CD14-positive monocyte (primary cell): ENCODE measurements at regions not wholly inside any gene's neighbourhood (a gene's known extent, or its start where the extent isn't known, plus 50 kb on each side); places are given as distances from the start of the nearest gene placed in this dataset.

Experiments used
- DNase-seq, 3 donors: peaks; one replicate each; pipeline ENCODE4 v3.0.0-alpha.2; 2011 to 2022
- H2AFZ ChIP-seq: 2 replicates; pipeline ENCODE4 v1.6.0; 2012; ENCODE audit warnings: mild to moderate bottlenecking, low read depth, low read length, inconsistent platforms; ENCODE audit not compliant: insufficient read depth, poor library complexity, severe bottlenecking
- H3K27ac ChIP-seq, 2 donors: 1 replicate in 1 of 2; 2 replicates in 1 of 2; pipeline ENCODE4 v1.5.1; 2012 to 2013; ENCODE audit warnings: low read length in 2 of 2, control low read depth in 1 of 2, inconsistent platforms in 1 of 2, low read depth in 1 of 2, mild to moderate bottlenecking in 1 of 2
- H3K27me3 ChIP-seq, 2 donors: one replicate each; pipeline versions ENCODE4 v1.6.0 to v1.6.1; 2011 to 2013; ENCODE audit warnings: low read length in 2 of 2; ENCODE audit not compliant: control insufficient read depth in 2 of 2, insufficient read depth in 2 of 2
- H3K36me3 ChIP-seq, 2 donors: replicated peaks in 1 of 2; 1 replicate in 1 of 2; 2 replicates in 1 of 2; pipeline versions ENCODE4 v1.5.1 to v1.6.1; 2012 to 2013; ENCODE audit warnings: low read length in 2 of 2, control low read depth in 1 of 2, inconsistent platforms in 1 of 2, mild to moderate bottlenecking in 1 of 2; ENCODE audit not compliant: insufficient read depth in 2 of 2, control insufficient read depth in 1 of 2
- H3K4me1 ChIP-seq, 2 donors: 1 replicate in 1 of 2; 2 replicates in 1 of 2; pipeline versions ENCODE4 v1.5.1 to v1.6.1; 2012 to 2013; ENCODE audit warnings: low read length in 2 of 2, control low read depth in 1 of 2, inconsistent platforms in 1 of 2, mild to moderate bottlenecking in 1 of 2, moderate library complexity in 1 of 2; ENCODE audit not compliant: insufficient read depth in 2 of 2, control insufficient read depth in 1 of 2
- H3K4me2 ChIP-seq: replicated peaks from 2 replicates; pipeline ENCODE3; 2012; ENCODE audit warnings: low read length, moderate library complexity, mild to moderate bottlenecking; ENCODE audit not compliant: poor library complexity, severe bottlenecking; ENCODE audit errors: extremely low read depth
- H3K4me3 ChIP-seq, 3 experiments: fragments of 200-600 bp in 1 of 3; sonication (generic) in 1 of 3; replicated peaks in 1 of 3; 1 replicate in 2 of 3; 2 replicates in 1 of 3; pipeline ENCODE4 v1.5.1; 2011 to 2013; ENCODE audit warnings: low read length in 3 of 3, mild to moderate bottlenecking in 3 of 3, control low read depth in 2 of 3, low read depth in 2 of 3, inconsistent platforms in 1 of 3, moderate library complexity in 1 of 3
- H3K79me2 ChIP-seq: 2 replicates; pipeline ENCODE4 v1.6.0; 2012; ENCODE audit warnings: mild to moderate bottlenecking, control low read depth, inconsistent platforms, low read length, moderate library complexity; ENCODE audit not compliant: insufficient read depth
- H3K9ac ChIP-seq: 2 replicates; pipeline ENCODE4 v1.6.0; 2017; ENCODE audit warnings: low read length, mild to moderate bottlenecking; ENCODE audit not compliant: insufficient read depth, poor library complexity, severe bottlenecking
- H3K9me3 ChIP-seq, 2 donors: replicated peaks in 1 of 2; 1 replicate in 1 of 2; 2 replicates in 1 of 2; pipeline versions ENCODE4 v1.5.1 to v1.6.1; 2012 to 2013; ENCODE audit warnings: low read length in 2 of 2, control low read depth in 1 of 2; ENCODE audit not compliant: control insufficient read depth in 1 of 2, insufficient read depth in 1 of 2
- H4K20me1 ChIP-seq: 2 replicates; pipeline ENCODE4 v1.6.0; 2012; ENCODE audit warnings: mild to moderate bottlenecking, low read length, control low read depth, moderate library complexity; ENCODE audit not compliant: insufficient read depth
- H3K27ac Mint-ChIP-seq, 7 donors: one replicate each; pipeline ENCODE4 v1.8.0; 2020; ENCODE audit warnings: mild to moderate bottlenecking in 7 of 7, mixed read lengths in 7 of 7, moderate library complexity in 6 of 7, inconsistent platforms in 2 of 7
- H3K27me3 Mint-ChIP-seq, 3 donors: one replicate each; pipeline ENCODE4 v1.8.0; 2021 to 2022; ENCODE audit warnings: low read depth in 3 of 3, mild to moderate bottlenecking in 3 of 3, mixed read lengths in 3 of 3, moderate library complexity in 3 of 3, inconsistent platforms in 1 of 3
- H3K36me3 Mint-ChIP-seq, 2 donors: one replicate each; pipeline ENCODE4 v1.8.0; 2020; ENCODE audit warnings: mixed read lengths in 2 of 2, inconsistent platforms in 1 of 2, mild to moderate bottlenecking in 1 of 2
- H3K4me1 Mint-ChIP-seq: one replicate; pipeline ENCODE4 v1.8.0; 2020; ENCODE audit warnings: mild to moderate bottlenecking, mixed read lengths
- H3K4me3 Mint-ChIP-seq, 2 donors: one replicate each; pipeline ENCODE4 v1.8.0; 2020; ENCODE audit warnings: mild to moderate bottlenecking in 2 of 2, mixed read lengths in 2 of 2, moderate library complexity in 1 of 2
- H3K9me3 Mint-ChIP-seq, 7 donors: one replicate each; pipeline ENCODE4 v1.8.0; 2020 to 2022; ENCODE audit warnings: mixed read lengths in 7 of 7, mild to moderate bottlenecking in 6 of 7, moderate library complexity in 6 of 7, inconsistent platforms in 2 of 7
- WGBS: methylation state at CpG from one replicate; pipeline ENCODE4 v1.1.5; 2013; ENCODE audit warnings: missing lambda C conversion rate; ENCODE audit not compliant: insufficient coverage; 5-methylcytosine and 5-hydroxymethylcytosine counted together
- intact Hi-C, 2 donors: fragments of 100-400 bp; cut with micrococcal nuclease; formaldehyde crosslinking; loops; one replicate each; pipeline versions ENCODE4 v1.15.0 to v1.15.1; 2023
- TF ChIP-seq, protein P1 (sequence below): fragments of 200-600 bp; IDR thresholded peaks from one replicate; pipeline ENCODE4 v1.8.0; 2022; ENCODE audit warnings: antibody characterized with exemption, mild to moderate bottlenecking

DNA sequence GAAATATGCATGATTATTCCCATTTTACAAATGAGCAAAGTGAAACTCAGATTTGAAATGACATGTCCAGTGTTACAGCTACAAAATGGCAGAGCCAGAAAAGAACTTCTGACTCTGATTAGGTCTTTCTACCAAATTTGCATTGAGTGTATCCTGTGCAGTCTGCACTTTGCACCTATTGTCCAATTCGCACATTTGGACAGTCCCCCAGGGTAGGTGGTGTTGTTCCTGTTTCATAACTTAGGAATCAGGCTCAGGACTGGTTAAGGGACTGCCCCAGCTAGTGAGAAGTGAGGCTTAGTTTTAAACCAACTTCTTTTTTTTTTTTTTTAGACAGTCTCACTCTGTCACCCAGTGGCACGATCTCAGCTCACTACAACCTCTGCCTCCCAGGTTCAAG is 137.9 kb upstream of the NALF2 start:
- no peak overlapping the region for H3K4me3 ChIP-seq
- H3K27me3 Mint-ChIP-seq: peaks cover 2% of the 10 kb centered on the region in 3 donors
- TF ChIP-seq, protein P1, sequence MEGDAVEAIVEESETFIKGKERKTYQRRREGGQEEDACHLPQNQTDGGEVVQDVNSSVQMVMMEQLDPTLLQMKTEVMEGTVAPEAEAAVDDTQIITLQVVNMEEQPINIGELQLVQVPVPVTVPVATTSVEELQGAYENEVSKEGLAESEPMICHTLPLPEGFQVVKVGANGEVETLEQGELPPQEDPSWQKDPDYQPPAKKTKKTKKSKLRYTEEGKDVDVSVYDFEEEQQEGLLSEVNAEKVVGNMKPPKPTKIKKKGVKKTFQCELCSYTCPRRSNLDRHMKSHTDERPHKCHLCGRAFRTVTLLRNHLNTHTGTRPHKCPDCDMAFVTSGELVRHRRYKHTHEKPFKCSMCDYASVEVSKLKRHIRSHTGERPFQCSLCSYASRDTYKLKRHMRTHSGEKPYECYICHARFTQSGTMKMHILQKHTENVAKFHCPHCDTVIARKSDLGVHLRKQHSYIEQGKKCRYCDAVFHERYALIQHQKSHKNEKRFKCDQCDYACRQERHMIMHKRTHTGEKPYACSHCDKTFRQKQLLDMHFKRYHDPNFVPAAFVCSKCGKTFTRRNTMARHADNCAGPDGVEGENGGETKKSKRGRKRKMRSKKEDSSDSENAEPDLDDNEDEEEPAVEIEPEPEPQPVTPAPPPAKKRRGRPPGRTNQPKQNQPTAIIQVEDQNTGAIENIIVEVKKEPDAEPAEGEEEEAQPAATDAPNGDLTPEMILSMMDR: no peak
- intact Hi-C loops: no loop called here
- H2AFZ ChIP-seq: no peak overlapping the region
- WGBS: no CpG with 5 or more reads among the region's 2 CpGs
- H3K9me3 Mint-ChIP-seq: peaks cover 0 to 2% (median 0%) of the 10 kb centered on the region in 7 donors
- no peak overlapping the region for H3K9ac ChIP-seq
- no peaks in the 10 kb centered on the region for H3K4me1 Mint-ChIP-seq
- no peak for DNase-seq
- no peak overlapping the region for H3K27ac Mint-ChIP-seq
- H3K4me1 ChIP-seq: no peaks in the 10 kb centered on the region
- no peaks in the 10 kb centered on the region for H3K36me3 ChIP-seq
- H3K27me3 ChIP-seq: no peaks in the 10 kb centered on the region
- H3K27ac ChIP-seq: no peak overlapping the region
- H3K36me3 Mint-ChIP-seq: no peaks in the 10 kb centered on the region
- no peaks in the 10 kb centered on the region for H4K20me1 ChIP-seq
- no peaks in the 10 kb centered on the region for H3K9me3 ChIP-seq
- no peak overlapping the region for H3K4me3 Mint-ChIP-seq
- H3K79me2 ChIP-seq: no peaks in the 10 kb centered on the region
- no peak overlapping the region for H3K4me2 ChIP-seq

DNA sequence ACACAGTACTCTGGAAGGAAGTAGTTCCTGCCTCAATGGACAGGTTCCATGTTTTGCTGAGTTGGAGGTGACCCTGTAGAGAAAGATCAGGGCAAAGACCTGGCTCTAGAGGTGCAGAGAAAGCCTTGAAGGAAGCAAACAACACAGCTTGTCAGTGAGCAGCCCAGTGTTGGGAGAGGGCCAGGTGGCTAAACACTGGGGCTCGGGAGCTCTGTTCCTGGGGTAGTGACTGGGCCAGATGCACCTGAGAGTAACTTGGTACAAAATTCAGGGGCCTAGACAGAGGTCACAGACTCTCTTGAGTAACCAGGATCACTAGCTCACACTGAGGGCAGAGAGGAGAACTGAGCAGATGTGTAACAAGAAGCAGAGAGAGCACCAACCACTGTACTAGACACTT is 138.4 kb upstream of the NALF2 start:
- Mint-ChIP-seq H3K27me3 (peaks cover 2% of the 10 kb centered on the region in 3 donors), H3K4me1 (no peaks in the 10 kb centered on the region)
- intact Hi-C loops: no loop called here

More for the DNA sequence above, 138.4 kb upstream of the NALF2 start:
- H3K9ac ChIP-seq: no peak overlapping the region
- H2AFZ ChIP-seq: no peak overlapping the region
- Mint-ChIP-seq H3K36me3 (no peaks in the 10 kb centered on the region), H3K4me3 (no peak overlapping the region), H3K27ac (peak overlapping the region in 1 of 7 donors; percentile 37), H3K9me3 (peaks cover 0 to 2% (median 0%) of the 10 kb centered on the region in 7 donors)
- H3K4me3 ChIP-seq: no peak overlapping the region
- no peaks in the 10 kb centered on the region for H3K4me1 ChIP-seq
- no peaks in the 10 kb centered on the region for H3K79me2 ChIP-seq
- H3K36me3 ChIP-seq: no peaks in the 10 kb centered on the region
- no CpG with 5 or more reads among the region's 1 CpG for WGBS
- H3K27ac ChIP-seq: no peak overlapping the region
- no peaks in the 10 kb centered on the region for H3K9me3 ChIP-seq
- TF ChIP-seq, protein P1: no peak
- no peaks in the 10 kb centered on the region for H3K27me3 ChIP-seq
- no peak for DNase-seq
- H3K4me2 ChIP-seq: no peak overlapping the region
- no peaks in the 10 kb centered on the region for H4K20me1 ChIP-seq
